ENCODE measurements at regions not wholly inside any gene's neighbourhood (a gene's known extent, or its start where the extent isn't known, plus 50 kb on each side); places are given as distances from the start of the nearest gene placed in this dataset.

DNA sequence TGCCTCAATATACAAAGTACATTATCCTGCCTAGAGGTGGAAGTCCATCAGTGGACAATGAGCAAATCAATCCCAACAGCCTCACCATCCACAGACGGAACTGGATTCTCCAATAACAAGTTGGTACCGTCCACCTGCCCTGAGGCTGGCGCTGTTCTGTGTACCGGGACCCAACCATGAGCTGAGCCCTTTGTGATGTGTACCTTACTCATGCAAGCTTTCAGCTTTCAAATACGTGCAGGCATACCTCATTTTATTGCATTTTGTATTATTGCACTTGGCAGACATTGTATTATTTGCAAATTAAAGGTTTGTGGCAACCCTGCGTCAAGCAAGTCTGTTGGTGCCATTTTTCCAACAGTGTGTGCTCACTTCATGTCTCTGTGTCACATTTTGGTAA lies 476.0 kb upstream of the MKI67 start:
- no peak overlapping the region for H3K27ac Mint-ChIP-seq
- H3K36me3 Mint-ChIP-seq (ENCODE audit: low read depth) = no peaks in the 10 kb centered on the region
- no peak for DNase-seq (ENCODE audit: low spot score)
- H3K27me3 Mint-ChIP-seq (ENCODE audit: low read depth) = no peaks in the 10 kb centered on the region
- H3K4me3 Mint-ChIP-seq (ENCODE audit: low read depth) = no peak overlapping the region
- no peaks in the 10 kb centered on the region for H3K9me3 Mint-ChIP-seq
- intact Hi-C loops (cut with micrococcal nuclease) = no loop called here
- no peaks in the 10 kb centered on the region for H3K4me1 Mint-ChIP-seq (ENCODE audit: low read depth)

- H3K27me3 Mint-ChIP-seq (ENCODE audit: low read depth) = no peaks in the 10 kb centered on the region
- intact Hi-C loops (cut with micrococcal nuclease) = no loop called here
- no peak overlapping the region for H3K27ac Mint-ChIP-seq
- H3K4me1 Mint-ChIP-seq (ENCODE audit: low read depth) = no peaks in the 10 kb centered on the region
- H3K4me3 Mint-ChIP-seq (ENCODE audit: low read depth) = no peak overlapping the region
- no peaks in the 10 kb centered on the region for H3K9me3 Mint-ChIP-seq
- no peaks in the 10 kb centered on the region for H3K36me3 Mint-ChIP-seq (ENCODE audit: low read depth)
- no peak for DNase-seq (ENCODE audit: low spot score)
These were observed 477.8 kb upstream of the MKI67 start for GRCh38 chr10:128604025-128604424.

- DNase-seq (ENCODE audit: low spot score) = no peak
- H3K27ac Mint-ChIP-seq = no peak overlapping the region
- intact Hi-C loops (cut with micrococcal nuclease) = no loop called here
- no peak overlapping the region for H3K4me3 Mint-ChIP-seq (ENCODE audit: low read depth)
- no peaks in the 10 kb centered on the region for H3K27me3 Mint-ChIP-seq (ENCODE audit: low read depth)
- no peaks in the 10 kb centered on the region for H3K4me1 Mint-ChIP-seq (ENCODE audit: low read depth)
- H3K9me3 Mint-ChIP-seq = no peaks in the 10 kb centered on the region
- H3K36me3 Mint-ChIP-seq (ENCODE audit: low read depth) = no peaks in the 10 kb centered on the region
These were observed 479.0 kb upstream of the MKI67 start for GRCh38 chr10:128605180-128605579.

- H3K27me3 Mint-ChIP-seq (ENCODE audit: low read depth) = no peaks in the 10 kb centered on the region
- no peaks in the 10 kb centered on the region for H3K4me1 Mint-ChIP-seq (ENCODE audit: low read depth)
- DNase-seq (ENCODE audit: low spot score) = no peak
- H3K27ac Mint-ChIP-seq = no peak overlapping the region
- intact Hi-C loops (cut with micrococcal nuclease) = no loop called here
- H3K4me3 Mint-ChIP-seq (ENCODE audit: low read depth) = no peak overlapping the region
- no peaks in the 10 kb centered on the region for H3K36me3 Mint-ChIP-seq (ENCODE audit: low read depth)
- H3K9me3 Mint-ChIP-seq = no peaks in the 10 kb centered on the region
These were observed 479.8 kb upstream of the MKI67 start for GRCh38 chr10:128606055-128606454.

GRCh38 chr10:128608791-128609190 lies 482.6 kb upstream of the MKI67 start:
- intact Hi-C loops (cut with micrococcal nuclease) = no loop called here
- Mint-ChIP-seq H3K27me3 (ENCODE audit: low read depth) (no peaks in the 10 kb centered on the region), H3K9me3 (no peaks in the 10 kb centered on the region), H3K27ac (no peak overlapping the region), H3K36me3 (ENCODE audit: low read depth) (no peaks in the 10 kb centered on the region), H3K4me3 (ENCODE audit: low read depth) (no peak overlapping the region), H3K4me1 (ENCODE audit: low read depth) (no peaks in the 10 kb centered on the region)
- no peak for DNase-seq (ENCODE audit: low spot score)

- Mint-ChIP-seq H3K9me3 (no peaks in the 10 kb centered on the region), H3K36me3 (ENCODE audit: low read depth) (no peaks in the 10 kb centered on the region), H3K4me1 (ENCODE audit: low read depth) (no peaks in the 10 kb centered on the region), H3K4me3 (ENCODE audit: low read depth) (no peak overlapping the region), H3K27ac (no peak overlapping the region), H3K27me3 (ENCODE audit: low read depth) (no peaks in the 10 kb centered on the region)
- intact Hi-C loops (cut with micrococcal nuclease) = no loop called here
- no peak for DNase-seq (ENCODE audit: low spot score)
These were observed 483.2 kb upstream of the MKI67 start for GRCh38 chr10:128609460-128609859.

- intact Hi-C loops (cut with micrococcal nuclease) = no loop called here
- no peaks in the 10 kb centered on the region for H3K4me1 Mint-ChIP-seq (ENCODE audit: low read depth)
- H3K36me3 Mint-ChIP-seq (ENCODE audit: low read depth) = no peaks in the 10 kb centered on the region
- no peak for DNase-seq (ENCODE audit: low spot score)
- H3K27me3 Mint-ChIP-seq (ENCODE audit: low read depth) = no peaks in the 10 kb centered on the region
- no peaks in the 10 kb centered on the region for H3K9me3 Mint-ChIP-seq
- no peak overlapping the region for H3K4me3 Mint-ChIP-seq (ENCODE audit: low read depth)
- H3K27ac Mint-ChIP-seq = no peak overlapping the region
These were observed 483.9 kb upstream of the MKI67 start for GRCh38 chr10:128610113-128610512.

GRCh38 chr10:128612195-128612594 lies 486.0 kb upstream of the MKI67 start:
- no peak overlapping the region for H3K4me3 Mint-ChIP-seq (ENCODE audit: low read depth)
- no peak overlapping the region for H3K27ac Mint-ChIP-seq
- no peak for DNase-seq (ENCODE audit: low spot score)
- no peaks in the 10 kb centered on the region for H3K4me1 Mint-ChIP-seq (ENCODE audit: low read depth)
- intact Hi-C loops (cut with micrococcal nuclease) = no loop called here
- H3K36me3 Mint-ChIP-seq (ENCODE audit: low read depth) = no peaks in the 10 kb centered on the region
- no peaks in the 10 kb centered on the region for H3K27me3 Mint-ChIP-seq (ENCODE audit: low read depth)
- H3K9me3 Mint-ChIP-seq = no peaks in the 10 kb centered on the region

DNA sequence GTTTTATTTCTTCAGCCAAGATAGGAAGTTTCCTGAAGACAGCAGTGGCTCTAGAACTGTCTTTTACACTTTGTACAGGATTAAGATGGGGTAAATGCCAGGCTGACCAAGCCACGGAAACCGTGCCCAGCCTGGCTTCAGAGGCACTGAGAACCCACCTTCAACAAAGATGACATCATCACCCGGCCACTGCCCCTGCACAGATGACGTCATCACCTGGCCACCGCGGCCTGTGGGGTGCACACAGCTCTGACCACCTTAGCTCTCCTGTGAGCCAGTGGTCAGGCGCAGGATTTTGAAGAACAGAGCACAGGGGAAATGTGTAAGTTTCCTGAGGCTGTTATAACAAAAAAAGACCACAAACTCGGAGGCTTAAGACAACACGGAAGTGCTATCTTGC lies 486.4 kb upstream of the MKI67 start:
- H3K4me3 Mint-ChIP-seq (ENCODE audit: low read depth) = no peak overlapping the region
- DNase-seq (ENCODE audit: low spot score) = no peak
- H3K36me3 Mint-ChIP-seq (ENCODE audit: low read depth) = no peaks in the 10 kb centered on the region
- no peaks in the 10 kb centered on the region for H3K9me3 Mint-ChIP-seq
- H3K4me1 Mint-ChIP-seq (ENCODE audit: low read depth) = no peaks in the 10 kb centered on the region
- H3K27me3 Mint-ChIP-seq (ENCODE audit: low read depth) = no peaks in the 10 kb centered on the region
- H3K27ac Mint-ChIP-seq = no peak overlapping the region
- intact Hi-C loops (cut with micrococcal nuclease) = no loop called here

GRCh38 chr10:128614016-128614605 lies 487.9 kb upstream of the MKI67 start:
- Mint-ChIP-seq H3K27me3 (ENCODE audit: low read depth) (no peaks in the 10 kb centered on the region), H3K4me3 (ENCODE audit: low read depth) (no peak overlapping the region), H3K9me3 (no peaks in the 10 kb centered on the region), H3K36me3 (ENCODE audit: low read depth) (no peaks in the 10 kb centered on the region), H3K4me1 (ENCODE audit: low read depth) (no peaks in the 10 kb centered on the region), H3K27ac (no peak overlapping the region)
- no peak for DNase-seq (ENCODE audit: low spot score)
- intact Hi-C loops (cut with micrococcal nuclease) = no loop called here

DNA sequence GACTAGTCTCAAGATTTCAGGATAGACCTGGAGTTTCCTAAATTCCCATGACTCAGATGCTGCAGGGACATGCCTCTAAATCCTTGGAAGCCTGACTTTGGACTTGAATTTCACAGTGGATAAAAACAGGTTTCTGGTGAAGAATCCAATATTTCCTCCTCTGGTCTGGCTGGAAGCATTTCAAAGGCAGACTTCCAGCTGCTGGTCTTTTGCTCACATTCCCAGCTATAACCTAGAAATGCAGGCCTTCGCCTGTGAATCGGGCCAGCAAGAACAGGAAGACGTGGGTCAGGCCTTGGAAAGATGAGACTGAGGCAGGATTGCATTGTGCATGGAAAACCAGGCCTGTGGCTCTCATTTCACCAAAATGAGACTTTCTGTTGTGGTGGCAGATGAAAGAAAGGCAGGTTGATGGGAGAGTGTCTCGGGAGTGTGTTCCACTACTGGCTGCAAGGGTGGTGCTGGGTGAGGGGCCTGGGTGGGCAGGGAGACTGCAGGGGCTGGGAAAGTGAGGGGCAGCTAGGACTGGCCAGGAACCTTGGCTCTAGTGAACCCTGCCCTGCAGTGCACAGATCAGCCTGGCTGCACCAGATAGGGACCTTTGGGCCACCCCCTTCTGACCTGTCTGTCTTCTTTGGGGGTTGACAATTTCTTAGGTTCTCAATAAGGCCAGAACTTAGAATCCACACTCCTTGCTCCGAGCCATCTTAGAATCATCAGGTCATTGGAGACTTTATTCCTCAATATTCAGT lies 488.8 kb upstream of the MKI67 start:
- Mint-ChIP-seq H3K36me3 (ENCODE audit: low read depth) (no peaks in the 10 kb centered on the region), H3K4me3 (ENCODE audit: low read depth) (no peak overlapping the region), H3K27ac (no peak overlapping the region), H3K27me3 (ENCODE audit: low read depth) (no peaks in the 10 kb centered on the region), H3K9me3 (no peaks in the 10 kb centered on the region), H3K4me1 (ENCODE audit: low read depth) (no peaks in the 10 kb centered on the region)
- DNase-seq (ENCODE audit: low spot score) = no peak
- intact Hi-C loops (cut with micrococcal nuclease) = no loop called here

DNA sequence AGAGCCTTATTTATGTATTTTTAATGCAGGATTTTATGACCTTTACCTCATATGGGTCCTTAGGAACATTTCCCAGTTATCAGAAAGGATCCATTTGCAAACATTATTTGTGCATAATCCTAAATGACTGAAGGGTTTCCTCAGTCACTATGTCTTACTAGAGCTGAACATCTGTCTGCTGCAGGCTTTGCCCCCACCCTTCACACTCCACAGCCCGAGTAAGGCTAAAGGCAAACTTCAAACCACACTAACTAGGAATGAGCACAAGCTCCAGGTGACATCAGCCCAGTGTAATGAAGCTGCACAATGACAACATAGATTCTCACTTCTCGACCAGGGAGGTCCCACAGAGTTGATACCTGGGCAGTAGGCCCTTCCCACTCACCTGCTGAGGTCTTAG lies 491.3 kb upstream of the MKI67 start:
- Mint-ChIP-seq H3K27ac (no peak overlapping the region), H3K4me3 (ENCODE audit: low read depth) (no peak overlapping the region), H3K36me3 (ENCODE audit: low read depth) (no peaks in the 10 kb centered on the region), H3K4me1 (ENCODE audit: low read depth) (no peaks in the 10 kb centered on the region), H3K9me3 (no peaks in the 10 kb centered on the region), H3K27me3 (ENCODE audit: low read depth) (no peaks in the 10 kb centered on the region)
- intact Hi-C loops (cut with micrococcal nuclease) = no loop called here
- no peak for DNase-seq (ENCODE audit: low spot score)

DNA sequence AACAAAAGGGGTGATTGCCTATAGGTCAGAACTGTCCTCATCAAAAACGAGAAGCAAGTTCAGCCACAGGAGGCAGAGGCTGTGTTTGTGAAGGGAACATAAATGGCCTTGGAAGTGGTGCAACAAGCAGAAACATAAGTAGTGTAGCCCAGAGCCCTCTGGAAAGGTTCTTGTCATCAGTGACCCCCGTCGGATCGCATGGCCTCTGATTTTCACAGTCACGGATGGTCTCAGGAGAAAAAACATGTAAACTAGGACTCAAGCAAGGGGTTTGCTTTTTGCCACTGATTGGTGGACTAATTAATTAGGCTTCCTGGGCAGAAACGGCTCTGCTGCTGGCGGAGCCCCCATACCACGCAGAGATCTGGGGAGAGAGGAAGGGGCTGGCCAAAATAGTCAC lies 496.5 kb upstream of the MKI67 start:
- no peaks in the 10 kb centered on the region for H3K9me3 Mint-ChIP-seq
- H3K36me3 Mint-ChIP-seq (ENCODE audit: low read depth) = no peaks in the 10 kb centered on the region
- intact Hi-C loops (cut with micrococcal nuclease) = no loop called here
- H3K4me1 Mint-ChIP-seq (ENCODE audit: low read depth) = no peaks in the 10 kb centered on the region
- H3K27me3 Mint-ChIP-seq (ENCODE audit: low read depth) = no peaks in the 10 kb centered on the region
- no peak for DNase-seq (ENCODE audit: low spot score)
- no peak overlapping the region for H3K27ac Mint-ChIP-seq
- no peak overlapping the region for H3K4me3 Mint-ChIP-seq (ENCODE audit: low read depth)

DNA sequence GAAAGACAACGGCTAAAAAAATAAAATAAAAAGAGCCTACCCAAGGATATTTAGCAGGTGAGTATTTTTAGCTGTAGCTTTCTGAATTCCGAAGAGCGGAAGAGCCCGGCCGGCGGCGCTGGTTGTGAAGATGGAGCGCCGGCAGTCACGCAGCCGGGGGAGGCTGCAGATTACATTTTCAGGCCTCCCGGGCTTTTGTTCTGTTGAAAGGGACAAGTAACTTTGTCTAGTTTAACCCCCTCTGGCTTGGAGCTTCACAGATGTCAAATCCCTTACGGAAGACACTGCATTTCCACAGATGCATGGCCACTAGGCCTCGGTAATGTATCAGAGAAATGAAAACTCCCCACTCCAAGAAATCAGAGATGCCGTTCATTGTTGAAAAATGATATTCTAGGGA lies 497.6 kb upstream of the MKI67 start:
- H3K4me3 Mint-ChIP-seq (ENCODE audit: low read depth) = no peak overlapping the region
- H3K4me1 Mint-ChIP-seq (ENCODE audit: low read depth) = no peaks in the 10 kb centered on the region
- DNase-seq (ENCODE audit: low spot score) = no peak
- H3K9me3 Mint-ChIP-seq = no peaks in the 10 kb centered on the region
- H3K36me3 Mint-ChIP-seq (ENCODE audit: low read depth) = no peaks in the 10 kb centered on the region
- H3K27me3 Mint-ChIP-seq (ENCODE audit: low read depth) = no peaks in the 10 kb centered on the region
- H3K27ac Mint-ChIP-seq = no peak overlapping the region
- intact Hi-C loops (cut with micrococcal nuclease) = no loop called here

Data from activated T-helper 2 cell treated with anti-CD3 and anti-CD28 coated beads, Interferon-gamma antibody, Interleukin-2, Interleukin-4, amounts not matched to agents 10 μg/mL and 5 μg/mL and 100 μg/mL, durations not matched to agents 14 hours and 24 hours and 36 hours (primary cell).